OCI-LY1 (cell line): ENCODE measurements at regions not wholly inside any gene's neighbourhood (a gene's known extent, or its start where the extent isn't known, plus 50 kb on each side); places are given as distances from the start of the nearest gene placed in this dataset.

ENCODE experiments used
- H2AFZ ChIP-seq: fragments of 200-600 bp; sonication (generic), shearing (Covaris generic); 2 replicates; pipeline ENCODE4 v1.6.0; 2014; ENCODE audit warnings: antibody characterized with exemption, mild to moderate bottlenecking, low read length
- H3F3A ChIP-seq: fragments of 200-600 bp; sonication (generic), shearing (Covaris generic); 2 replicates; pipeline ENCODE4 v1.6.0; 2014; ENCODE audit warnings: mild to moderate bottlenecking, antibody characterized with exemption, low read length, moderate library complexity; ENCODE audit not compliant: insufficient read depth
- H3K27ac ChIP-seq: fragments of 200-600 bp; sonication (generic); 2 replicates; pipeline ENCODE4 v1.5.1; 2014; ENCODE audit warnings: low read length, mixed run types, mild to moderate bottlenecking, low read depth; ENCODE audit not compliant: poor library complexity, severe bottlenecking
- H3K27me3 ChIP-seq: fragments of 200-600 bp; sonication (generic); 2 replicates; pipeline ENCODE4 v1.6.0; 2014; ENCODE audit warnings: antibody characterized with exemption, mild to moderate bottlenecking, low read length, moderate library complexity; ENCODE audit not compliant: insufficient read depth
- H3K36me3 ChIP-seq: fragments of 200-600 bp; sonication (generic); 2 replicates; pipeline ENCODE4 v1.6.1; 2014; ENCODE audit warnings: mild to moderate bottlenecking, antibody characterized with exemption, low read length, moderate library complexity, mixed read lengths; ENCODE audit not compliant: insufficient read depth
- H3K4me1 ChIP-seq: fragments of 200-600 bp; sonication (generic); 2 replicates; pipeline ENCODE4 v1.5.1; 2014; ENCODE audit warnings: mild to moderate bottlenecking, low read length, moderate library complexity; ENCODE audit not compliant: insufficient read depth, severe bottlenecking
- H3K4me2 ChIP-seq: fragments of 200-600 bp; sonication (generic), shearing (Covaris generic); 2 replicates; pipeline ENCODE4 v1.6.1; 2014; ENCODE audit warnings: low read length
- H3K4me3 ChIP-seq: fragments of 200-600 bp; sonication (generic); 2 replicates; pipeline ENCODE4 v1.5.1; 2014; ENCODE audit warnings: low read length, low read depth, mild to moderate bottlenecking, mixed read lengths; ENCODE audit not compliant: poor library complexity, severe bottlenecking
- H3K79me2 ChIP-seq: fragments of 200-600 bp; shearing (Covaris generic); 2 replicates; pipeline ENCODE4 v1.6.1; 2016; ENCODE audit warnings: mixed run types, low read length, mixed read lengths; ENCODE audit not compliant: insufficient read depth
- H3K9ac ChIP-seq: fragments of 200-600 bp; sonication (generic), shearing (Covaris generic); 2 replicates; pipeline ENCODE4 v1.6.1; 2014; ENCODE audit warnings: mild to moderate bottlenecking, low read length, mixed read lengths
- H3K9me2 ChIP-seq: fragments of 200-600 bp; sonication (generic), shearing (Covaris generic); 2 replicates; pipeline ENCODE4 v1.6.1; 2014; ENCODE audit warnings: low read depth, mild to moderate bottlenecking, low read length, mixed read lengths
- H3K9me3 ChIP-seq: fragments of 200-600 bp; shearing (Covaris generic); 2 replicates; pipeline ENCODE4 v1.6.1; 2014; ENCODE audit warnings: low read length, mixed read lengths
- H4K20me1 ChIP-seq: fragments of 200-600 bp; sonication (generic), shearing (Covaris generic); 2 replicates; pipeline ENCODE4 v1.6.0; 2016; ENCODE audit warnings: mild to moderate bottlenecking, low read length; ENCODE audit not compliant: insufficient read depth
- CTCF ChIP-seq: fragments of 200-600 bp; sonication (generic), shearing (Covaris generic); IDR thresholded peaks from 2 replicates; pipeline ENCODE4 v1.5.1; 2017; ENCODE audit warnings: mild to moderate bottlenecking, antibody characterized with exemption, low read length, moderate library complexity, mixed read lengths
- EZH2 ChIP-seq: fragments of 200-600 bp; sonication (generic), shearing (Covaris generic); IDR thresholded peaks from 2 replicates; pipeline ENCODE4 v1.8.0; 2017; ENCODE audit warnings: borderline replicate concordance, mixed run types, mild to moderate bottlenecking, antibody characterized with exemption, low read length, moderate library complexity, mixed read lengths

- H3K9me2 ChIP-seq = no peaks in the 10 kb centered on the region
- no peaks in the 10 kb centered on the region for H3K4me1 ChIP-seq
- H3F3A ChIP-seq = no peaks in the 10 kb centered on the region
- TF ChIP-seq CTCF (no peak), EZH2 (no peak)
- H3K27ac ChIP-seq = no peak overlapping the region
- no peaks in the 10 kb centered on the region for H3K9me3 ChIP-seq
- peaks cover 7% of the 10 kb centered on the region for H3K27me3 ChIP-seq
- no peaks in the 10 kb centered on the region for H4K20me1 ChIP-seq
- no peaks in the 10 kb centered on the region for H3K79me2 ChIP-seq
- H3K36me3 ChIP-seq = no peaks in the 10 kb centered on the region
- H3K4me2 ChIP-seq = no peak overlapping the region
- no peak overlapping the region for H3K4me3 ChIP-seq
- no peak overlapping the region for H3K9ac ChIP-seq
- H2AFZ ChIP-seq = no peak overlapping the region
Observed at GRCh38 chr13:29907670-29908069, 57.3 kb upstream of the UBL3 start.

- no peaks in the 10 kb centered on the region for H3K36me3 ChIP-seq
- H3K4me3 ChIP-seq = no peak overlapping the region
- no peaks in the 10 kb centered on the region for H3K9me2 ChIP-seq
- no peak overlapping the region for H3K9ac ChIP-seq
- no peaks in the 10 kb centered on the region for H4K20me1 ChIP-seq
- H3K9me3 ChIP-seq = no peaks in the 10 kb centered on the region
- TF ChIP-seq CTCF (no peak), EZH2 (no peak)
- H3K4me2 ChIP-seq = no peak overlapping the region
- H3K27me3 ChIP-seq = peaks cover 7% of the 10 kb centered on the region
- no peaks in the 10 kb centered on the region for H3F3A ChIP-seq
- no peaks in the 10 kb centered on the region for H3K79me2 ChIP-seq
- H3K27ac ChIP-seq = no peak overlapping the region
- H3K4me1 ChIP-seq = no peaks in the 10 kb centered on the region
- no peak overlapping the region for H2AFZ ChIP-seq
Observed at GRCh38 chr13:29906432-29907011, 56.1 kb upstream of the UBL3 start.

GRCh38 chr13:29905845-29906244, 55.4 kb upstream of the UBL3 start:
- H3K27ac ChIP-seq = no peak overlapping the region
- no peak overlapping the region for H3K4me2 ChIP-seq
- no peaks in the 10 kb centered on the region for H3K9me3 ChIP-seq
- H3K36me3 ChIP-seq = no peaks in the 10 kb centered on the region
- H2AFZ ChIP-seq = no peak overlapping the region
- no peaks in the 10 kb centered on the region for H4K20me1 ChIP-seq
- H3K79me2 ChIP-seq = no peaks in the 10 kb centered on the region
- no peaks in the 10 kb centered on the region for H3K4me1 ChIP-seq
- no peak overlapping the region for H3K4me3 ChIP-seq
- peaks cover 7% of the 10 kb centered on the region for H3K27me3 ChIP-seq
- no peaks in the 10 kb centered on the region for H3K9me2 ChIP-seq
- H3F3A ChIP-seq = no peaks in the 10 kb centered on the region
- TF ChIP-seq CTCF (no peak), EZH2 (no peak)
- H3K9ac ChIP-seq = no peak overlapping the region
